Astrocyte of the cerebellum (primary cell): ENCODE measurements at regions not wholly inside any gene's neighbourhood (a gene's known extent, or its start where the extent isn't known, plus 50 kb on each side); places are given as distances from the start of the nearest gene placed in this dataset.

Experiments
- DNase-seq: peaks from one replicate; pipeline ENCODE4 v3.0.0-alpha.2; 2011; ENCODE audit warnings: low read depth
- H3K4me3 ChIP-seq: 2 replicates; pipeline ENCODE4 v1.5.1; 2011; ENCODE audit warnings: mild to moderate bottlenecking, low read depth, low read length, moderate library complexity
- in situ Hi-C: cut with HindIII; loops from 2 replicates; pipeline ENCODE4 v1.10.0; 2017; ENCODE audit warnings: low sequenced_read_pairs
- TF ChIP-seq, protein P1 (sequence below): IDR thresholded peaks from 2 replicates; pipeline ENCODE4 v1.5.1; 2012; ENCODE audit warnings: low read length, low read depth, moderate library complexity, mild to moderate bottlenecking; ENCODE audit errors: missing control alignments

DNA sequence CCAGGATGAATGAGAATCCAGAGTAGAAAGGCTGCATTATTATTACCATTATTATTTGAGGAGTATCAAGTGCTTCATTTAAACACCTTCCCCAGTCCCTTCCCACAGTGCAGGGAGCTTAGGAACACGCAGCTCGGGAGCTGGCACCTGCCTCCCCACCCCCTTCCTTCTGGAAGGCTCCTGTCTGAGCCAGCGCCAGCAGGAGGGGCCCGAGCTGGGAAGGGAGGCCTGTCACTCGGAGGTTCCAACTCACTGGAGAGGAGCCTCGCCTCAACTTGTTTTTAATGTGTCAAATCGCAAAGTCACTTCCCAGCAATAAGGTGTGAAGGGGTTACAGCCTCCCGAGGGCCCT lies 156.4 kb upstream of the IRX4 start:
- in situ Hi-C loops = no loop called here
- TF ChIP-seq, protein P1, sequence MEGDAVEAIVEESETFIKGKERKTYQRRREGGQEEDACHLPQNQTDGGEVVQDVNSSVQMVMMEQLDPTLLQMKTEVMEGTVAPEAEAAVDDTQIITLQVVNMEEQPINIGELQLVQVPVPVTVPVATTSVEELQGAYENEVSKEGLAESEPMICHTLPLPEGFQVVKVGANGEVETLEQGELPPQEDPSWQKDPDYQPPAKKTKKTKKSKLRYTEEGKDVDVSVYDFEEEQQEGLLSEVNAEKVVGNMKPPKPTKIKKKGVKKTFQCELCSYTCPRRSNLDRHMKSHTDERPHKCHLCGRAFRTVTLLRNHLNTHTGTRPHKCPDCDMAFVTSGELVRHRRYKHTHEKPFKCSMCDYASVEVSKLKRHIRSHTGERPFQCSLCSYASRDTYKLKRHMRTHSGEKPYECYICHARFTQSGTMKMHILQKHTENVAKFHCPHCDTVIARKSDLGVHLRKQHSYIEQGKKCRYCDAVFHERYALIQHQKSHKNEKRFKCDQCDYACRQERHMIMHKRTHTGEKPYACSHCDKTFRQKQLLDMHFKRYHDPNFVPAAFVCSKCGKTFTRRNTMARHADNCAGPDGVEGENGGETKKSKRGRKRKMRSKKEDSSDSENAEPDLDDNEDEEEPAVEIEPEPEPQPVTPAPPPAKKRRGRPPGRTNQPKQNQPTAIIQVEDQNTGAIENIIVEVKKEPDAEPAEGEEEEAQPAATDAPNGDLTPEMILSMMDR = no peak
- no peak overlapping the region for H3K4me3 ChIP-seq
- no peak for DNase-seq

DNA sequence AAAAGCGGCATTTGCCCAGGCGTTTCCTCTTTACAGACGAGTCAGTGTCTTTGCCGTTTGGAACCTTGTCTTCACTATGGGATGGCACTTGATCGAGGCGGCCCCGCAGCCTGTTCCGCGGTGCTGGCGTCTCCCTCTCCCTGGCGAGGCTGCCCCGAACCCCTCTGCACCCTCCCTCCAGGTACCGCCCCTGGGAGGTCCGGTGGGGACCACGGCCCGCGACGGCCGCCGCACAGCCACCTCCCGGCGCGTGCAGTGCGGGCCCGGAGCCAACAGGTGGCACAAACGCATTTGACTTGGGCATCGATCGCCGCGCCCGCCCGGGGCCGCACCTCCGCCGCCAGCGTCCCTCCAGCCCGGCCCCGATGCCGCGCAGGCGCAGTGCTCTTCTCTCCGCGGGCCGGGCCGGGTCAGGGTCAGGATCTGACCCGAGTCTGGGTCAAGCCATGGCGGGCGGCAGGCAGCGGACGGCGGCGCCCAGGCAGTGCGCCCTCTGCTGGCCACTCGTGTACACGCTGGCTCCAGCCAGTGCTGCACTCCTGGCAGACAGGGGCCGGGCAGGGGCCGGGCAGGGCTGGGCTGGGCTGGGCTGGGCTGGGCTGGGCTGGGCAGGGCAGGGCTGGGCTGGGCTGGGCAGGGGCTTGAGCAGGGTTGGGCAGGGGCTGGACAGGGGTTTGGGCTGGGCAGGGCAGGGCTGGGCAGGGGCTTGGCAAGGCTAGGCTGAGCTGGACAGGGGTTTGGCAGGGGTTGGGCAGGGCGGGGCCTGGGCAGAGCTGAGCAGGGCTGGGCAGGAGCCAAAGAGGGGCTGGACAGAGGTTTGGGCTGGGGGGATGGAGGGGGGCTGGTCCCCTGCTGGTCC lies 155.8 kb upstream of the IRX4 start:
- TF ChIP-seq, protein P1 = peak; percentile 59
- DNase-seq = no peak
- in situ Hi-C loops = no loop called here
- H3K4me3 ChIP-seq = peak overlapping the region; percentile 33

DNA sequence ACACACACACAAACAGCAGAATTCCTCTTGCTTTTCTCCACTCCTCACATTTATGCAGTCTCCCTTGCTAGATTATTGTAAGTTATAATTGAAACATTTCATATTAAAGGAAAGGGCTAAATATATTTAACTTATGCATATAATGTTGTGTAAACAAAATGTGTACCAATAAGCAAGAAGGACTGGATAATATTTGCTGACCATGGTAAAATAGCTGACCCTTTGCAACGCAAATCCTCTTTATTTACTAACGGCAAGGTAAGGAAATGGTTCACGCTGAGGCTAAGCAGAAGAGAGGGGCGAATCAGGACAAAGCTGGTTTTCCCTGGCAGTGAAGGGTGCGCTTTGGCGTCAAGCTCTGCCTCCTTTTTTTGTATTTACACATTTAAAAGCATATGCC lies 154.2 kb upstream of the IRX4 start:
- DNase-seq = no peak
- in situ Hi-C loops = no loop called here
- TF ChIP-seq, protein P1 = no peak
- H3K4me3 ChIP-seq = no peak overlapping the region

DNA sequence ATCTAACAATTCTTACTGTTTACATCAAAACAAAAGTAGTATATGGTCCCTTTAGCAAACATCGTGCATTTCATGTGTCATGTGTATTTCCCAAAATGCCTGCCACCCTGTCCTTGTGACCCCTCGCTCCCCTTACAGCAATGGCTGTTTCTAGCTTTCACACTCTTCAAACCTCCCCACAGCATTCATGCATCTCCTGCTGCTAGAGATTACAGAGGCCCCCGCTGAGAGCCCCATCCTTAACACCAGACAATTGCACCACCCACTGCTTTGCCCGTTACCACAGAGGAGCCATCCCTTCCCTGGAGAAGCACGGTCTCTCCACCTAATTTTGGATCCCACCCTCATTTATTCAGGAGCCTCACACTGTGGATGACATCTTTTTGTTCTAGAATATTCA lies 149.7 kb upstream of the IRX4 start:
- TF ChIP-seq, protein P1 = no peak
- DNase-seq = no peak
- in situ Hi-C loops = no loop called here
- H3K4me3 ChIP-seq = no peak overlapping the region

DNA sequence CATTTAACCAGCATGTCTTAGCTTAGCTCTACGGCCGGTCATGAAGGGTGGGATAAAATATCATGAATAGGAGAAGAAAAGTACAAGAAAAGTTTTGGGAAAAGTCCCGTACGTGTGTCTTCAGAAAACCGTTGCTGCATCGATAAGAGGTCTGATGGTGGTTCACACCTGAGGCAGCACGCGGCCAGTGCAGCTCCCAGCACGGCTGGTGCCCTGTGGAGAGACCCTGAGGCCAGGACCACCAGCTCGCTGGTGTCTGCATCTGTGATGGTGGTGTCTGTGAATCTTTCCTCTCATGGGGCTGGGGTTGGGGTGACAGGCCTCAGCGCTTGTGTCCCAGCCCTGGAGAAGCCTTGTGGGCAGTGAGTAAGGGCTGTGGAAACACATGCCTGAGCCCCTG lies 148.9 kb upstream of the IRX4 start:
- no peak overlapping the region for H3K4me3 ChIP-seq
- no peak for DNase-seq
- in situ Hi-C loops = no loop called here
- TF ChIP-seq, protein P1 = no peak

DNA sequence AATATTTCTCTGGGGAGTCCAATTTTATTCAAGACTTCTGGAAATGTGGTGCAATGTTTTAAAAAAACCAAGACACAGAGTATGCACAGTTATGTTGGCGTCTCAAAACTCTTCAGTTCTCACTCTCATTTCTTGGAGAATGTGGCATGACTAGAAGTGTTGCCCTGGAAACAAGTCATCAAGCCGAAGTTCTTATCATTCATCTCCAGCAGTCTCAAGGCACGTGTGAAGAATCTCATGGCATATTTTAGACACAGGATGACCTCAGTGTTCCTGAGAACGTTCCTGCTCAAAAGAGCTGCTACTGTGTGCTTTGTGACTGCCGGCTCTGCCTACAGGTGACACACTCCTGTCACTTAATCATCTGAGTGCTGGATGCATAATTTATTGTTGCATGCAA lies 147.4 kb upstream of the IRX4 start:
- DNase-seq = no peak
- in situ Hi-C loops = no loop called here
- H3K4me3 ChIP-seq = no peak overlapping the region
- TF ChIP-seq, protein P1 = no peak

DNA sequence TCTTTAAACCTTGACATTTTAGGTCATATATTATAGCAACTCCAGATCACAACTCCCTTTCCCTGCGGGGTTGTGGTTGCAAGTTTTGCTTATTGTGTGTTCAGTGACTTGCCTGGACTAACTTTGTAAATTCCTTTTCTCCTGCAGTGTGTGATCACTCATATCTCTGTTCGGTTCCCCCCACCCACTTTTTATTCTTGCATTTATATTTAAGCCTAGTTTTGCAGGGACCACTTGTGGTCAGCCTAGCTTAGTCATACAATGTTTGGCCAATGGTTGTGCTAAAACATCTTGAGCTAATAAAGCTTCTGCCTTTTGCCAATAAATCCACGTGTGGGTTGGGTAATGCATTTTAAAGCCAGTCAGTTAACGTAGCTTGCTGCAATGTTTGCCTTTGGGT lies 146.5 kb upstream of the IRX4 start:
- DNase-seq = no peak
- in situ Hi-C loops = no loop called here
- TF ChIP-seq, protein P1 = no peak
- H3K4me3 ChIP-seq = no peak overlapping the region
